GM13976 (cell line): ENCODE measurements at regions not wholly inside any gene's neighbourhood (a gene's known extent, or its start where the extent isn't known, plus 50 kb on each side); places are given as distances from the start of the nearest gene placed in this dataset.

Experiments used
- DNase-seq: peaks from one replicate; pipeline ENCODE4 v3.0.0; 2012; ENCODE audit warnings: low spot score
- in situ Hi-C: fragments of 300-500 bp; cut with MboI; formaldehyde crosslinking; loops from one replicate; pipeline ENCODE4 v1.12.0; 2022; ENCODE audit warnings: low sequenced_read_pairs, mixed read lengths, inconsistent platforms; ENCODE audit not compliant: unreplicated experiment
- TF ChIP-seq, protein P1 (sequence below): IDR thresholded peaks from 2 replicates; pipeline ENCODE4 v1.5.1; 2012; ENCODE audit warnings: borderline replicate concordance, mild to moderate bottlenecking; ENCODE audit not compliant: insufficient read depth; ENCODE audit errors: extremely low read depth, missing control alignments, control extremely low read depth

DNA sequence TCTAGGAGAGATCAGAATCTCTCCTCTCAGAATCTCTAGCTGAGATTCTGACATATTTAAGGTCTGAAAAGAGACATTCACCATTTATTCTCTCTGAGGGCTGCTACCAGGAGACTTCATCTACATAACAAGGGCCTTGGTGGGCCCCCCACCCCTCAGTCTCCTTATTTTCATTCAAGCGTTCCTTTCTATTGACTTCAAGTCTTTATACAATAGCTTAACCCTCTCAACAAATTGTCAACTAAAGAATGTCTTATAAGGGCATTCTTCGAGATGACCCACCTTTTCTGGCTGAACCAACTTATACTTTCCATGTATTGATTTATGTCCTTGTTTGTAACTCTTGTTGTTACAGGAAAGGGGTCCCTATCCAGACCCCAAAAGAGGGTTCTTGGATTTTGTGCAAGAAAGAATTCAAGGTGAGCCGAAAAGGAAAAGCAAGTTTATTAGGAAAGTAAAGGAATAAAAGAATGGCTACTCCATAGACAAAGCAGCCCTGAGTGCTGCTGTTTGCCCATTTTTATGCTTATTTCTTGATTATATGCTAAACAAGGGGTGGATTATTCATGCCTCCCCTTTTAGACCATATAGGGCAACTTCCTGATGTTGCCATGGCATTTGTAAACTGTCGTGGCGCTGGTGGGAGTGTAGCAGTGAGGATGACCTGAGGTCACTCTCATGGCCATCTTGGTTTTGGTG lies 209.5 kb upstream of the ALCAM start:
- TF ChIP-seq, protein P1, sequence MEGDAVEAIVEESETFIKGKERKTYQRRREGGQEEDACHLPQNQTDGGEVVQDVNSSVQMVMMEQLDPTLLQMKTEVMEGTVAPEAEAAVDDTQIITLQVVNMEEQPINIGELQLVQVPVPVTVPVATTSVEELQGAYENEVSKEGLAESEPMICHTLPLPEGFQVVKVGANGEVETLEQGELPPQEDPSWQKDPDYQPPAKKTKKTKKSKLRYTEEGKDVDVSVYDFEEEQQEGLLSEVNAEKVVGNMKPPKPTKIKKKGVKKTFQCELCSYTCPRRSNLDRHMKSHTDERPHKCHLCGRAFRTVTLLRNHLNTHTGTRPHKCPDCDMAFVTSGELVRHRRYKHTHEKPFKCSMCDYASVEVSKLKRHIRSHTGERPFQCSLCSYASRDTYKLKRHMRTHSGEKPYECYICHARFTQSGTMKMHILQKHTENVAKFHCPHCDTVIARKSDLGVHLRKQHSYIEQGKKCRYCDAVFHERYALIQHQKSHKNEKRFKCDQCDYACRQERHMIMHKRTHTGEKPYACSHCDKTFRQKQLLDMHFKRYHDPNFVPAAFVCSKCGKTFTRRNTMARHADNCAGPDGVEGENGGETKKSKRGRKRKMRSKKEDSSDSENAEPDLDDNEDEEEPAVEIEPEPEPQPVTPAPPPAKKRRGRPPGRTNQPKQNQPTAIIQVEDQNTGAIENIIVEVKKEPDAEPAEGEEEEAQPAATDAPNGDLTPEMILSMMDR, result no peak
- no peak for DNase-seq
- in situ Hi-C loops, result no loop called here

DNA sequence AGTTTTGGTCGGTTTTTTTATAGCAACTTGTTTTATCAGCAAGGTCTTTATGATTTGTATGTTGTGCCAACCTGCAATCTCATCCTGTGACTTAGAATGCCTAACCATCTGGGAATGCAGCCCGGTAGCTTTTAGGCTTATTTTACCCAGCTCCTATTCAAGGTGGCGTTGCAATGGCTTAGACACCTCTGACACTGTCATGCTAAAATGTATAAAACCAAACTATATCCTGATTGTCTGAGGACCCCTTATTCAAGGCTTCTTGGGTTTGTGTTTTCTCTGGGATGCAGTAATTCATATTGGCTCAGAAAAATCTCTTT lies 209.0 kb upstream of the ALCAM start:
- TF ChIP-seq, protein P1, result no peak
- DNase-seq, result no peak
- in situ Hi-C loops, result no loop called here

DNA sequence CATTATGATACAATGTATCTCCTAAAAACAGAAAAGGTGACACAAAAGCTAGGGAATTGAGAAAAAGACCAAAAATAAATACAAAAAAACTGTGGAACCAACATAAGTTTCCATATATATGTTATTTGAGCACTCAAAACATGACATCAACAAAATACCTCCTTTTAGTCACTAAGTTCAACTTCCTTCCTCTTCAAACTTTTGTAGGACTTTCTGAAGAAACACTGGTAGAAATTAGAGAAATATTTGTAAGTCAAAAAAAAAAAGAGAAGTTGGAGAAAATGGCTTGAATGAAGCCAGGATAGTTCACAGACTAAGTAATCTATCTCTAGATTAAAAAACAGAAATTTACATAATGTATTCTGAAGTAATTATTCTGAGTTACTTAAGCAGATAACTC lies 208.4 kb upstream of the ALCAM start:
- in situ Hi-C loops, result no loop called here
- DNase-seq, result no peak
- TF ChIP-seq, protein P1, result no peak

DNA sequence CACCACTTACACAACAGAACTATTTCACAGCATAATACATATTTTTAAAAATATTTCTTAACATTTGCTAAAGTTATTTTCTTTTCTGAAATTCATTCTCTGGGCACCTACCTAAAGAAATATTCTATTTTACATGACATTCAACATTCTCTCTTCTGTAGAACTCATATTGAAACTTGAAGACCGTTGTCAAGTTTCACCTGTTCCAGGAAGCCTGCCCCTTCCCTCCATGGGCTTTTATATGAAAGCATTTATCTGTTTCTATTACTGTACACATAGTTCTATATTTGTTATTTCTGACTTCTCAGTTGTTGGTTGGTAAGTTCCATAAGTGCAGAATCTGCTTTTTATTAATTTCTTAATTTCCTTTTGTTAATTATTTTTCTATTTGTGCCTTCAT lies 204.3 kb upstream of the ALCAM start:
- in situ Hi-C loops, result no loop called here
- TF ChIP-seq, protein P1, result no peak
- DNase-seq, result no peak

DNA sequence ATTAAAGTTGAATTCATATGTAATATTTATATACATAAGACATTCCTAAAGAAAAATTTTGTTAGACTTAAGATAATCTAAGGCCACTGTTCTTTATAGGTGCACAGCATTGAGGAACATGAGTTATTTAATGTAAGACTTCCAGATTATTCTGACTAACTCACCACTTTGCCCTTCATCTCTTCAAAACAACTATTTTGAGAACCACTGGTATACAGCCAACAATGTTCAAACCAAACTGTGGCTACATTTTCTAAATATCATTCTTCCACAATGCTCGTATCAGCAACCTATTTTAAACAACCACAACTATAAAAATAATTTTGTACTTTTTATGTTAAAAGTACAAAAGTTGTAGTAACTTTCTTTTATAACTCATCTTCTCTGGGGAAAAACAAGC lies 199.8 kb upstream of the ALCAM start:
- TF ChIP-seq, protein P1, result no peak
- no peak for DNase-seq
- in situ Hi-C loops, result no loop called here

DNA sequence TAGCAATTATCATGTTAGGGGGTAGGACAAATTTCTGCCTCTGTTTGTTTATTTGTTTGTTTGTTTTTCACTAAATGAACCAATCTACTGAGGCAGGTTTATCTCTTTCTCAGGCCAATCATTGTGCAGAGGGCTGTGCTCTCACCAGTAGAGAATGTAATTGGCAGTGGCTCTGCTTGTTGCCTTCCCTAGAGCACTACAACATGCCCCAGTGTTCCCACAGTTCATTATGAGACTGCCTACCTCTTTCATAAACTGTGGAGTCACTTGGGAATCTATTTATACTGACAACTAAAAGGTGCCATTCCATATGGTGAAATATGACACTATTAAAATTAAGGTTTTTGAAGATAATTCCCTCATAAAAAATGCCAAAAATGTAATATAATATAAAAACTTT lies 196.3 kb upstream of the ALCAM start:
- in situ Hi-C loops, result no loop called here

More for the DNA sequence above, 196.3 kb upstream of the ALCAM start:
- TF ChIP-seq, protein P1, result no peak
- no peak for DNase-seq
